Adipocyte (in vitro differentiated cells): ENCODE measurements at regions not wholly inside any gene's neighbourhood (a gene's known extent, or its start where the extent isn't known, plus 50 kb on each side); places are given as distances from the start of the nearest gene placed in this dataset.

Experiments
- DNase-seq: peaks from one replicate; pipeline ENCODE4 v3.0.0-alpha.2; 2015; ENCODE audit warnings: low read depth
- H3K27me3 ChIP-seq: replicated peaks from 2 replicates; pipeline ENCODE4 v1.7.0; 2013; ENCODE audit warnings: mild to moderate bottlenecking, low read length, moderate library complexity; ENCODE audit not compliant: control insufficient read depth, insufficient read depth
- H3K36me3 ChIP-seq: 2 replicates; pipeline ENCODE4 v1.7.0; 2013; ENCODE audit warnings: low read length, mild to moderate bottlenecking, moderate library complexity; ENCODE audit not compliant: control insufficient read depth, insufficient read depth, severe bottlenecking
- H3K4me1 ChIP-seq: 2 replicates; pipeline ENCODE4 v1.7.0; 2013; ENCODE audit warnings: mild to moderate bottlenecking, low read length, moderate library complexity; ENCODE audit not compliant: control insufficient read depth, insufficient read depth
- H3K4me3 ChIP-seq: 2 replicates; pipeline ENCODE4 v1.7.0; 2013; ENCODE audit warnings: mild to moderate bottlenecking, low read length, moderate library complexity
- H3K9ac ChIP-seq: 2 replicates; pipeline ENCODE4 v1.7.0; 2013; ENCODE audit warnings: mild to moderate bottlenecking, low read length, moderate library complexity
- H3K9me3 ChIP-seq: 2 replicates; pipeline ENCODE4 v1.7.0; 2013; ENCODE audit warnings: mild to moderate bottlenecking, low read length, moderate library complexity; ENCODE audit not compliant: control insufficient read depth

DNA sequence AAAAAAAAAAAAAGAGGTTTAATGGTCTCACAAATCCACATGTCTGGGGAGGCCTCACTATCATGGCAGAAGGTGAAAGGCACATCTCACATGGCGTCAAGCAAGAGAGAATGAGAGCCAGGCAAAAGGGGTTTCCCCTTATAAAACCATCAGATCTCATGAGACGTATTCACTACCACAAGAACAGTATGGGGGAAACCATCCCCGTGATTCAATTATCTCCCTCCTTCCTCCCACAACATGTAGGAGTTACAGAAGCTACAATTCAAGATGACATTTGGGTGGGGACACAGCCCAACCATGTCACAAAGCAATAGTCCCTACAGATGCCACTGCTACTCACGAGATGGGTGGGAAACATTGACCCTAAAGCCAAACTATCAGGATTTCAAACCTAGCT is 392.7 kb upstream of the ID2 start:
- no peak overlapping the region for H3K9ac ChIP-seq
- no peaks in the 10 kb centered on the region for H3K27me3 ChIP-seq
- no peaks in the 10 kb centered on the region for H3K4me1 ChIP-seq
- no peaks in the 10 kb centered on the region for H3K36me3 ChIP-seq
- H3K4me3 ChIP-seq: no peak overlapping the region
- no peaks in the 10 kb centered on the region for H3K9me3 ChIP-seq
- no peak for DNase-seq

DNA sequence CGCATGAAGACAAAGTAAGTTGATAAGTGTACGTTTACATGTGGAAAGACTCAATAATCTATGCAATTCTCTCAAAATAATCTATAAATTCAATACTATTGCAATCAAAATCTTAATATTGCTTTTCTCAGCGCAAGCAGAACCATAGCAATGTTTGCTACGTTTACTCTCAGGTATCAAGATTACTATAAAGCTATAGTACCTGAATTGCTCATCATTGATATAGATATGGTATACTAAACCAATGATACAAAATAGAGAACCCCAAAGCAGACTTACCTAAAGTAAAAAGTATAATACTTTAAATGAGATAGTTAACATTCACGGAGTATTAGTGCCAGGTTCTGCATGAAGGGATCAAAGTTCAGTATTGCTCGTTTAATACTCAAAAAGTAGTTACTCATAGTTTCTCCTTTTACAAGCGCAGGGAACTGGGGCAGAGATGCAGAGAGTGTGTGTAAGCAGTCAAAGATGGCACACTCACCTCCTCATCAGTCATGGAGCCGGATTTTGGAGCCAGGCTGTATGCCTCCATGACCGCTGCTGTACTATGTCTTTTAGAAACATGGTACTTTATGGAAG is 391.0 kb upstream of the ID2 start:
- Histone ChIP-seq H3K27me3 (no peaks in the 10 kb centered on the region), H3K9me3 (no peaks in the 10 kb centered on the region), H3K4me1 (no peaks in the 10 kb centered on the region), H3K4me3 (no peak overlapping the region), H3K36me3 (no peaks in the 10 kb centered on the region), H3K9ac (no peak overlapping the region)
- DNase-seq: no peak

DNA sequence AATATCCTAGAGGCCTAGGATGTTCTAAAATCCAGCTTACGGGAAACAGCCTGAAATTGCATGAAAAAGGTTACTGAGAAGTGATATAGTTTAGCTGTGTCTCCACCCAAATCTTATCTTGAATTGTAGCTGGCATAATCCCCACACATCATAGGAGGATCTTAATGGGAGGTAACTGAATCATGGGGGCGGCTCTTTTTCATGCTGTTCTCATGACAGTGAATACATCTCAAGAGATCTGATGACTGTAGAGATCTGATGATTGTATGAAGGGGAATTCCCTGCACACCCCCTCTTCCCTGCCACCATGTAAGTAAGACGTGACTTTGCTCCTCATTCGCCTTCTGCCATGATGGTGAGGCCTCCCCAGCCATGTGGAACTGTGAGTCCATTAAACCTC is 385.6 kb upstream of the ID2 start:
- Histone ChIP-seq H3K4me1 (no peaks in the 10 kb centered on the region), H3K36me3 (no peaks in the 10 kb centered on the region), H3K4me3 (no peak overlapping the region), H3K9me3 (no peaks in the 10 kb centered on the region), H3K9ac (no peak overlapping the region), H3K27me3 (no peaks in the 10 kb centered on the region)
- no peak for DNase-seq

DNA sequence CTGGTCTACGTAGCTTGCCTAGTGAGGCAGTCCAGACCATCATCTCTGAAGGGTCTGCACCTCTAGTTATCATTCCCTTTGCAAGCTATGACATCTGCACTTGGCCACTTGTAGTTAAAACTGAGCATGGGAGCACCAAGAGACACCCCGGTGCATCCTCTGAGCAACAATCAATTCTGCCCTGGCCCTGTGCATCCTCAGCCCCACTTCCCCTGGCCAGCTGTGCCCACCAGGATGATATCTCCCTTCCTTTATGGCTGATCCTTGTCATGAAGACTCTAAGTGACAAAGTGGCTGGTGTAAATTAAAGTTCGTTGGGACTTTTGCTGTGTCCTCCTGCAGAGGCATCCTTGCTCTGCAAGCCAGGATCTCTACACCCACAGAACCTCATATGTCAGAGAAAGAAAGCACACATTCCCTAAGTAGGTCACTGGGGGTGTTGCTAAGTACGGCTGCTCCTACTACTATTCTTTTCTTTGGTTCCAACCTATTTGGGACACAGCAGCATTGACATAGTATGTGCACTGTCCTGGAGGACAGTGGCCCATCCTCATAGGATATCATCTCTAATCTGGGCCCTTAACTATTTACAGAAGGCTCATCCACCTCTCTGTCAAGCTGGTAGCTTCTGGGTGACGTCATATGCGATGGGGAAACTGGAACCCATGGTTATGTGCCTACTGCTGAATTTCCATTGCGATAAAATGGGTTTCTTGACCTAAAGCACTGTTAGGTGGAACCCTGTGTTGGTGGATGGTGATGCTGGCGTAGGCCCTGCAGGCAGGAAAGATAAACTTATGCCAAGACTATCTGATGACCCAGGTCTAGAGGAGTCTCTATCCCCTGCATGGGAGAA is 384.3 kb upstream of the ID2 start:
- Histone ChIP-seq H3K36me3 (no peaks in the 10 kb centered on the region), H3K4me3 (no peak overlapping the region)
- DNase-seq: no peak

DNA sequence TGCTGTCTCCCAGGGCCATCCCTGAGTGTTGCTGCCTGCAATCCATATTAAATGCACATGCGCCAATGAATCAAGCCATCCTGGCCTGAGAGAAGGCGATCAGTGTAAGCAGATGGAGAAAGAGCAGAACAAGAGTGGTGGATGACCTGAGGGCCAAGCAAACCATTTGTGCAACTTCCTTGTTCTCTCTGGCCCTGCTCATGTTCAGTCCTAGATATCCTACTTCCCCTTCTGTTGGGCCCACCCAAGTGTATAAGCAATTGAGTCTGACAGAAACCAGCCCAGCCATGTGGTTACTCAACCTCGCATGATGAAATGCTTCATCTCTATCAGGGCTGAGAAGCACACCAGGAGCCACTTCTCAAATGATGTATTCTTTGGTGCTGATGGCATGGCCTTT is 383.1 kb upstream of the ID2 start:
- Histone ChIP-seq H3K4me1 (peaks cover 5% of the 10 kb centered on the region), H3K9me3 (no peaks in the 10 kb centered on the region)
- peak; percentile 86 for DNase-seq

More for the DNA sequence above, 384.3 kb upstream of the ID2 start:
- H3K4me1 ChIP-seq: peaks cover 5% of the 10 kb centered on the region
- no peaks in the 10 kb centered on the region for H3K27me3 ChIP-seq
- no peak overlapping the region for H3K9ac ChIP-seq
- no peaks in the 10 kb centered on the region for H3K9me3 ChIP-seq

DNA sequence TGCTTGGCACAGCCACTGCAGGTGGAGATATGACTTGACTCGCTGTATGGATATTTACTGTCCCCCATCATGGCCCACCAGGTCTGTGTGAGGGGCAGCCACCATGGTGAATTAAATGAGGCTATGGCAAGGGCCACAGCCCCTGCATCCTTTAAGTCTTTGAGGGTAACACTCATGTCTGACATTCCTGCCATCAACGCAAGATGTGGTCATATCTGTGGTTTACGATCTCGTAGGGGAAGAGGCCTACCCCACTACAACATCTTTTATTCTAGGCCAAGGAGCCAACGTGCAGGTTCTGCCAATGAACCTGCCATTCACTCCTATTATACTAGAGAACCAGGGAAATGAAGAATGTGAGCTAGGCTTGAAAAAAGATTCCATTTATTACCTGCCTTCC is 381.6 kb upstream of the ID2 start:
- Histone ChIP-seq H3K36me3 (no peaks in the 10 kb centered on the region), H3K4me1 (peaks cover 5% of the 10 kb centered on the region), H3K27me3 (no peaks in the 10 kb centered on the region), H3K9ac (no peak overlapping the region), H3K9me3 (no peaks in the 10 kb centered on the region), H3K4me3 (no peak overlapping the region)
- no peak for DNase-seq

More for the DNA sequence above, 383.1 kb upstream of the ID2 start:
- H3K4me3 ChIP-seq: no peak overlapping the region
- no peak overlapping the region for H3K9ac ChIP-seq
- H3K36me3 ChIP-seq: no peaks in the 10 kb centered on the region
- H3K27me3 ChIP-seq: no peaks in the 10 kb centered on the region

DNA sequence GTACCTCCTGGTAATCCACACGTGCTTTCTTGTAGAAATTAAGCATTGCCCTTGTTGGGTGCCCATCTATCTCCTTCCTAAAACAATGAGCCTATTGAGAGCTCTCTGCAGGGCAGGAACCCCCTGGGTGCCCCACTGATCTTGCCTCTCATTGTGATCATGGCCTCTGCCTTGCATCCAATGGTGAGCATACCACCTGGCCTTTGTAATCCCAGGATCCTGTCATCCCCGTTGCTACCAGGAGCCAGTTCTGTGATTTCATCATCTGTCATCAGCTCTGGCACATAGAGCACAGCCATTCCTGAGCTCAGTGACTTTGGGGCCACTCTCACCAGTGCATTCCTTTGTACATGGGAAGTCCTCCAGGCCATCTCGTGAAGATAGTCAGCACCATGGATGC is 381.0 kb upstream of the ID2 start:
- Histone ChIP-seq H3K4me1 (peaks cover 8% of the 10 kb centered on the region), H3K36me3 (no peaks in the 10 kb centered on the region), H3K27me3 (no peaks in the 10 kb centered on the region), H3K4me3 (no peak overlapping the region), H3K9ac (no peak overlapping the region), H3K9me3 (no peaks in the 10 kb centered on the region)
- DNase-seq: no peak

DNA sequence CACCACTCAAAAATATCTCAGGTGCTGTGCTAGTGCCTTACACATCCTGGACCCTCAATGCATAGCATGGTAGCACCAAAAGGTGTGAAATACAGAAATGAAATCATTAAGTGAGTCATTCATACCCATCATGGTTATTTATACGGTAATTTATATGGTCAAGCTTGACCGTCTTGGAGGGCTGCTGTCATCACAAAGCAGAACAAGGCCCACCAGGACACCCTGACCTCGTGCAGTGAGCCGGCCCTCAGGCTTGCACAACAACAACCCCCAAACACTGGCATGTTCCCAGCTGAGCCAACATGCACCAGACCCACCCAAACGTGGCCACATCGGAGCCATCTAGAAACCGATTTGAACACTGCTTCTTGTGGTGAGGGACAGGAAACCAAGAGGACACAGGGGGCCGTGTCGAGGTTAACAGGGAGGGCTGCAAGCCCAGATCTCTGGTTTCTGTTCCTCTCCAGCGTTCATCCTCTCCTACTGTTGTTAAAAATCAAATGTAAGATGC is 378.5 kb upstream of the ID2 start:
- H3K4me3 ChIP-seq: no peak overlapping the region
- H3K27me3 ChIP-seq: no peaks in the 10 kb centered on the region
- no peaks in the 10 kb centered on the region for H3K9me3 ChIP-seq
- H3K9ac ChIP-seq: no peak overlapping the region
- DNase-seq: no peak
- no peaks in the 10 kb centered on the region for H3K36me3 ChIP-seq
- peaks cover 8% of the 10 kb centered on the region for H3K4me1 ChIP-seq

DNA sequence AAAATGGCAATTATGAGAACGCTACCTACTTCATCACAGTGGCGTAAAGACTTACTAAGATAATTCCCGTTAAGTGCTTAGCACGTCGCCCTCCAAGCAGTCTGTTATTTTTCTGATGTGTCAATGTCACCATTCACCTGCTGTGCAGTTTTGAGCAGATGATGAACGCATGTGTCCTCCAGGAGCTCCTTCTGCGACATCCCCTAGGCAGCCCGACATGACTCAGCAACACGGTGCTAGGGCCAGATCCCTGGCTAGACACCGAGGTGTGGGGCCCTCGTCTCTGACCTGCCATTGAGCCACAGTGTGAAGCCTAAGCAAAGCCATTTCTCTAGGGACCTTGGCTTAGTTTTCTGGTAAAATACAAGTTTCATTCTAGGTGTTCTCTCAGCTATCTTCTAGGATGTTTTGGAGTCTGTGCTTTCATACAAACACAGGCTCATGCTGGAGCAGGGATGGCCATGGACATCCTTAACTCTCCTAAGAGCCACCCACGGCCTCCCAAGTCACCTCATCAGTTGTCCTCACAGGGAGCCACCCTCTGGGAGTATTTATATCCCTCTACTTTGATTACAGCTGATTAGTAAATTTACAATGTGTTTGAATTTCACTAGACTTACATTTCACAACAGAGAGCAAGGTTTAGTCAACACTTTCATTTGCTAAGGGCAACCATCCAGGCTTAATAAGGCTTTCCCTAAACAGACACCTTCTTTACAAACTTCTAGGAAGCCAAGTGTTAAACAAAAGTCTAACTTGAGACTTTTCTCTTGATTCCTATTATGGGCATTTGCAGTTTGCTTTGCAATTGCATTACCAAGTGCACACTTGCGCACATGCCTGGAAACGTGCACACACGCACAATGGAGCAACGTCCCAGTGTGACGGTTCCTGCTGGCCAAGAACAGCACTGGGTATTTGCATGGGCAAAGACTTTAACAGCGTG is 376.8 kb upstream of the ID2 start:
- no peaks in the 10 kb centered on the region for H3K9me3 ChIP-seq
- no peak overlapping the region for H3K9ac ChIP-seq
- H3K4me1 ChIP-seq: peaks cover 8% of the 10 kb centered on the region
- no peak overlapping the region for H3K4me3 ChIP-seq
- no peaks in the 10 kb centered on the region for H3K27me3 ChIP-seq
- no peaks in the 10 kb centered on the region for H3K36me3 ChIP-seq
- no peak for DNase-seq

DNA sequence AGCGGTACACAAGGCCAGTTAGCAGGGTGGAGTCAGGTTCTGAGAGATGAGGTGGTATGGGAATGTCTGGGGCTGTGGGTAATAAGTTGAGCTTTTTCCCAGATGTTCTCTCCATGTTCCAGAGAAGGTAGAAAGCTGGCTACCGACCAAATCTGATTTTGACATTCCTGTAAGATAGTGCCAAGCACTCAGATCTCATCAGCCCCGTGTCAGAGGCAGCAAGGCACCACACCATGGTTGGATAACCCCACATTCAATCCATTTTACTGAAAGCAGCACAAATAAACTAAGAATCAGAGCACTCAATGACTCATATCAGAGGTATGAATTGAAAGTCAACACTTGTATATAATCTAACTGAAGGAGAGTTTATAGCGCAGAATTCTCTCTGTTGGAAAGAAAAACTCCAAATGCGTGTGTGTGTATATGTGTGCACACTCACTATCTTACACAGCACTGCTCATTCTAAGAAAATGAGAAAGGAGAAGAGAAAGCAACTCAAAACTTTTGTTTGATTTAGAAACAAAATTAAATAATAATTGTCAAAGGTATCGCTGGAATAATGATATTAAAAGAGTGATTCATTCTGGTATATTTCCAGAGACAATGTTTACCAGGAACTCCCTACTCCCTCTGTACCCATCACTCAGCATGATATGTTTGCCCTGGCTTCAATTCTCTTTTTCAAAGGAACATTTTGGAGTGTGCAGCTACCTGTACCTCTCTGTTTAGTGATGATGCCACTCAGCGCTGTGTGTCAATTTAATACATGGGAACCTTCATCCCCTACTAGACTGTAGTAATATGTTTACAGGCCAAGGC is 375.1 kb upstream of the ID2 start:
- Histone ChIP-seq H3K36me3 (no peaks in the 10 kb centered on the region), H3K9me3 (no peaks in the 10 kb centered on the region), H3K4me3 (no peak overlapping the region), H3K4me1 (peaks cover 7% of the 10 kb centered on the region), H3K9ac (no peak overlapping the region), H3K27me3 (no peaks in the 10 kb centered on the region)
- peak; percentile 57 for DNase-seq
